ENCODE measurements at regions not wholly inside any gene's neighbourhood (a gene's known extent, or its start where the extent isn't known, plus 50 kb on each side); places are given as distances from the start of the nearest gene placed in this dataset.

DNA sequence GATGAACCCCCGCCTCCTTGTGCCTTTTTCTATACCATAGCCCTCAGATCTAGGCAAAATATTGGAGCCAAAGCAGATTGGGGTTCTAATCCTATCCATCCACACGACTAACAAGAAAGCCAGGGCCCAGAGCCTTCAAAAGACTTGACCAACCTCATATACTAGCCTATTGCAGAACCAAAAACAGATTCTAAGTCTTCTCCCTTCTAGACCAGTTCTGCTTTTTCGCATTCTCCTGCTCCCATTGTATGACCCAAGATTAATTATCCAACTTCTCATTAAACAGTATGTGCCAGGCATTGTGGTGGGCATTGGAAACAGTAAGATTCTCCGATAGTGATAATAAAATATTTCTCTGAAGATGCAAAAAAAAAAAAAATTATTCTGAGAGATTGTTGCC lies 113.7 kb upstream of the JARID2 start (continued):
- TF ChIP-seq, protein P1, sequence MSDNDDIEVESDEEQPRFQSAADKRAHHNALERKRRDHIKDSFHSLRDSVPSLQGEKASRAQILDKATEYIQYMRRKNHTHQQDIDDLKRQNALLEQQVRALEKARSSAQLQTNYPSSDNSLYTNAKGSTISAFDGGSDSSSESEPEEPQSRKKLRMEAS (CRISPR knock-in tag; IDR thresholded peaks at IDR 0.05) = no peak
- no peak for TF ChIP-seq ZNF232 (CRISPR knock-in tag; IDR thresholded peaks at IDR 0.05)
- TF ChIP-seq, protein P2, sequence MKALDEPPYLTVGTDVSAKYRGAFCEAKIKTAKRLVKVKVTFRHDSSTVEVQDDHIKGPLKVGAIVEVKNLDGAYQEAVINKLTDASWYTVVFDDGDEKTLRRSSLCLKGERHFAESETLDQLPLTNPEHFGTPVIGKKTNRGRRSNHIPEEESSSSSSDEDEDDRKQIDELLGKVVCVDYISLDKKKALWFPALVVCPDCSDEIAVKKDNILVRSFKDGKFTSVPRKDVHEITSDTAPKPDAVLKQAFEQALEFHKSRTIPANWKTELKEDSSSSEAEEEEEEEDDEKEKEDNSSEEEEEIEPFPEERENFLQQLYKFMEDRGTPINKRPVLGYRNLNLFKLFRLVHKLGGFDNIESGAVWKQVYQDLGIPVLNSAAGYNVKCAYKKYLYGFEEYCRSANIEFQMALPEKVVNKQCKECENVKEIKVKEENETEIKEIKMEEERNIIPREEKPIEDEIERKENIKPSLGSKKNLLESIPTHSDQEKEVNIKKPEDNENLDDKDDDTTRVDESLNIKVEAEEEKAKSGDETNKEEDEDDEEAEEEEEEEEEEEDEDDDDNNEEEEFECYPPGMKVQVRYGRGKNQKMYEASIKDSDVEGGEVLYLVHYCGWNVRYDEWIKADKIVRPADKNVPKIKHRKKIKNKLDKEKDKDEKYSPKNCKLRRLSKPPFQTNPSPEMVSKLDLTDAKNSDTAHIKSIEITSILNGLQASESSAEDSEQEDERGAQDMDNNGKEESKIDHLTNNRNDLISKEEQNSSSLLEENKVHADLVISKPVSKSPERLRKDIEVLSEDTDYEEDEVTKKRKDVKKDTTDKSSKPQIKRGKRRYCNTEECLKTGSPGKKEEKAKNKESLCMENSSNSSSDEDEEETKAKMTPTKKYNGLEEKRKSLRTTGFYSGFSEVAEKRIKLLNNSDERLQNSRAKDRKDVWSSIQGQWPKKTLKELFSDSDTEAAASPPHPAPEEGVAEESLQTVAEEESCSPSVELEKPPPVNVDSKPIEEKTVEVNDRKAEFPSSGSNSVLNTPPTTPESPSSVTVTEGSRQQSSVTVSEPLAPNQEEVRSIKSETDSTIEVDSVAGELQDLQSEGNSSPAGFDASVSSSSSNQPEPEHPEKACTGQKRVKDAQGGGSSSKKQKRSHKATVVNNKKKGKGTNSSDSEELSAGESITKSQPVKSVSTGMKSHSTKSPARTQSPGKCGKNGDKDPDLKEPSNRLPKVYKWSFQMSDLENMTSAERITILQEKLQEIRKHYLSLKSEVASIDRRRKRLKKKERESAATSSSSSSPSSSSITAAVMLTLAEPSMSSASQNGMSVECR (CRISPR knock-in tag; IDR thresholded peaks at IDR 0.05; ENCODE audit: borderline replicate concordance) = no peak
- TF ChIP-seq, protein P3, sequence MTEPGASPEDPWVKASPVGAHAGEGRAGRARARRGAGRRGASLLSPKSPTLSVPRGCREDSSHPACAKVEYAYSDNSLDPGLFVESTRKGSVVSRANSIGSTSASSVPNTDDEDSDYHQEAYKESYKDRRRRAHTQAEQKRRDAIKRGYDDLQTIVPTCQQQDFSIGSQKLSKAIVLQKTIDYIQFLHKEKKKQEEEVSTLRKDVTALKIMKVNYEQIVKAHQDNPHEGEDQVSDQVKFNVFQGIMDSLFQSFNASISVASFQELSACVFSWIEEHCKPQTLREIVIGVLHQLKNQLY (CRISPR knock-in tag; IDR thresholded peaks at IDR 0.05) = no peak

DNA sequence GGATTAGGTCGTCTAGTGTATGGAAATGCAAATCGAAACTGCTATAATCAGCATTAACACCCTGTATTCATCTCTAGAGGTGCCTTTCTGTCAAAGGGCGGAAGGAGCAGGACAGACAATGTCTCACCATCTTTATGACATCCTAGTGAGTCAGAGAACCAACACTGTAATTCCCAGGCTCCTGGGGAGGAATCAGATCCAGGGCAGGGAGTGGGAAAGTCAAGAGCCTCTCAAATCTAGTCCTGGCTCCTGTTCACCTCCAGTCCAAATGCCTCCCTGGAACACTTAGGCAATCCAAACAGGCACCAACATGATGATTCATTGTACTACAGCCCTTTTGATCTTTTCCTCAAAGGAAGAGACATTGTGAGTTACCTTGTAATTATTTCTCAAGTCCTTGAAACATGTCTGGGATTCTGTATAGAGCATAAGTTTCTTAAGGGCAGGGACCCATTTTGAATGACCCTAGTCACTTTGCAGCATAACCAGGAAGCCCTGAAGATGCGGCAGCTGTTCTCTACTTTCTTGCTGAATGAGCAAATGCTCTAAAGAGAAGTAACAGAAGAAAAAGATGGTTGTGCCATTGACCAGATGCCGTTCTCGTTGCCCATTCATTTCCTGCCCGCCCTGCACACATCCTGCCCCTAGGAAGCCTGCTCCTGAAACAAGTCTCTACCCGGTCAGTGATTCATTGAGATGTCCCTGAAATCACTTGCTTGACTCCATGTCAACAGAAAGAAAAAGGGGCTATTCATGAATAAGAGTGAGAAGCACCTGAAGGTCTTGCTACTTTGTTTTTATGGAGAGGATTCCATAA lies 112.8 kb upstream of the JARID2 start:
- TF ChIP-seq, protein P4, sequence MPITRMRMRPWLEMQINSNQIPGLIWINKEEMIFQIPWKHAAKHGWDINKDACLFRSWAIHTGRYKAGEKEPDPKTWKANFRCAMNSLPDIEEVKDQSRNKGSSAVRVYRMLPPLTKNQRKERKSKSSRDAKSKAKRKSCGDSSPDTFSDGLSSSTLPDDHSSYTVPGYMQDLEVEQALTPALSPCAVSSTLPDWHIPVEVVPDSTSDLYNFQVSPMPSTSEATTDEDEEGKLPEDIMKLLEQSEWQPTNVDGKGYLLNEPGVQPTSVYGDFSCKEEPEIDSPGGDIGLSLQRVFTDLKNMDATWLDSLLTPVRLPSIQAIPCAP (CRISPR knock-in tag; IDR thresholded peaks at IDR 0.05) = no peak
- TF ChIP-seq SP1 (CRISPR knock-in tag; conservative IDR thresholded peaks at IDR 0.05) (no peak), TEAD1 (CRISPR knock-in tag; IDR thresholded peaks at IDR 0.05) (no peak), HMGA2 (CRISPR knock-in tag; IDR thresholded peaks at IDR 0.05) (no peak), ZNF416 (CRISPR knock-in tag; IDR thresholded peaks at IDR 0.05) (no peak)
- Mint-ChIP-seq H3K36me3 (no peaks in the 10 kb centered on the region), H3K4me3 (no peak overlapping the region), H3K27me3 (ENCODE audit: low read depth) (no peaks in the 10 kb centered on the region; the same call in 1 of the 2 replicates), H3K9me3 (no peaks in the 10 kb centered on the region), H3K27ac (no peak overlapping the region), H3K4me1 (peaks cover 51% of the 10 kb centered on the region)
- ATAC-seq = no peak
- ChIA-PET POLR2A (no interaction called here), CTCF (no interaction called here)
- no peak for DNase-seq (ENCODE audit: low spot score)

DNA sequence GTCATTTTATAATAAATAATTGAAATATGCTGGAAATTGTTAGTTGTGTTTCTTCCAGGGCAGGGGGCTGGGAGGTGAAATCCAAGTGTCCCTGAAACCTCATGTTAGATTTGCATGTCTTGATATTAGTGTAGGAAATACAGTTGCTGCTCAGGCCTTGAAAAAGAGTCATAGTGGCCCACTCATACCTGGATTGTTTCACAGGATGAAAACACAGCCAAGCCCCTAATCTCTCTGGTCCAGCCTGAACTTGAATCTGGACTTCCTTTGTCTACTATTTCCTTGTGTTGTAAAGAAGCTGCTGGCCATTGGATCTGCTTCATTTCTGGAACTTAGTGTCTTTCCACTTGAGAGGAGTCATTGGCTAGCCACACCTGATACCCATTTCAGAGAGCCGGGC lies 108.8 kb upstream of the JARID2 start:
- POLR2A ChIA-PET = interaction anchor here (0.6 kb wide), 1 partner anchor 48 kb away, joined by 3 read pairs; no protein-coding TSS in a partner anchor
- no peak for ATAC-seq
- TF ChIP-seq, protein P5, sequence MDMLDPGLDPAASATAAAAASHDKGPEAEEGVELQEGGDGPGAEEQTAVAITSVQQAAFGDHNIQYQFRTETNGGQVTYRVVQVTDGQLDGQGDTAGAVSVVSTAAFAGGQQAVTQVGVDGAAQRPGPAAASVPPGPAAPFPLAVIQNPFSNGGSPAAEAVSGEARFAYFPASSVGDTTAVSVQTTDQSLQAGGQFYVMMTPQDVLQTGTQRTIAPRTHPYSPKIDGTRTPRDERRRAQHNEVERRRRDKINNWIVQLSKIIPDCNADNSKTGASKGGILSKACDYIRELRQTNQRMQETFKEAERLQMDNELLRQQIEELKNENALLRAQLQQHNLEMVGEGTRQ (CRISPR knock-in tag; IDR thresholded peaks at IDR 0.05) = no peak
- no peak for TF ChIP-seq NFYB (CRISPR knock-in tag; conservative IDR thresholded peaks at IDR 0.05; ENCODE audit: low read depth)
- TF ChIP-seq, protein P6, sequence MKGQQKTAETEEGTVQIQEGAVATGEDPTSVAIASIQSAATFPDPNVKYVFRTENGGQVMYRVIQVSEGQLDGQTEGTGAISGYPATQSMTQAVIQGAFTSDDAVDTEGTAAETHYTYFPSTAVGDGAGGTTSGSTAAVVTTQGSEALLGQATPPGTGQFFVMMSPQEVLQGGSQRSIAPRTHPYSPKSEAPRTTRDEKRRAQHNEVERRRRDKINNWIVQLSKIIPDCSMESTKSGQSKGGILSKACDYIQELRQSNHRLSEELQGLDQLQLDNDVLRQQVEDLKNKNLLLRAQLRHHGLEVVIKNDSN (CRISPR knock-in tag; IDR thresholded peaks at IDR 0.05) = no peak
- TF ChIP-seq SP1 (CRISPR knock-in tag; conservative IDR thresholded peaks at IDR 0.05) = no peak
- TF ChIP-seq HMGA2 (CRISPR knock-in tag; IDR thresholded peaks at IDR 0.05) = no peak
- TF ChIP-seq TEAD1 (CRISPR knock-in tag; IDR thresholded peaks at IDR 0.05) = no peak
- TF ChIP-seq RORB (CRISPR knock-in tag; IDR thresholded peaks at IDR 0.05) = no peak
- TF ChIP-seq, protein P7, sequence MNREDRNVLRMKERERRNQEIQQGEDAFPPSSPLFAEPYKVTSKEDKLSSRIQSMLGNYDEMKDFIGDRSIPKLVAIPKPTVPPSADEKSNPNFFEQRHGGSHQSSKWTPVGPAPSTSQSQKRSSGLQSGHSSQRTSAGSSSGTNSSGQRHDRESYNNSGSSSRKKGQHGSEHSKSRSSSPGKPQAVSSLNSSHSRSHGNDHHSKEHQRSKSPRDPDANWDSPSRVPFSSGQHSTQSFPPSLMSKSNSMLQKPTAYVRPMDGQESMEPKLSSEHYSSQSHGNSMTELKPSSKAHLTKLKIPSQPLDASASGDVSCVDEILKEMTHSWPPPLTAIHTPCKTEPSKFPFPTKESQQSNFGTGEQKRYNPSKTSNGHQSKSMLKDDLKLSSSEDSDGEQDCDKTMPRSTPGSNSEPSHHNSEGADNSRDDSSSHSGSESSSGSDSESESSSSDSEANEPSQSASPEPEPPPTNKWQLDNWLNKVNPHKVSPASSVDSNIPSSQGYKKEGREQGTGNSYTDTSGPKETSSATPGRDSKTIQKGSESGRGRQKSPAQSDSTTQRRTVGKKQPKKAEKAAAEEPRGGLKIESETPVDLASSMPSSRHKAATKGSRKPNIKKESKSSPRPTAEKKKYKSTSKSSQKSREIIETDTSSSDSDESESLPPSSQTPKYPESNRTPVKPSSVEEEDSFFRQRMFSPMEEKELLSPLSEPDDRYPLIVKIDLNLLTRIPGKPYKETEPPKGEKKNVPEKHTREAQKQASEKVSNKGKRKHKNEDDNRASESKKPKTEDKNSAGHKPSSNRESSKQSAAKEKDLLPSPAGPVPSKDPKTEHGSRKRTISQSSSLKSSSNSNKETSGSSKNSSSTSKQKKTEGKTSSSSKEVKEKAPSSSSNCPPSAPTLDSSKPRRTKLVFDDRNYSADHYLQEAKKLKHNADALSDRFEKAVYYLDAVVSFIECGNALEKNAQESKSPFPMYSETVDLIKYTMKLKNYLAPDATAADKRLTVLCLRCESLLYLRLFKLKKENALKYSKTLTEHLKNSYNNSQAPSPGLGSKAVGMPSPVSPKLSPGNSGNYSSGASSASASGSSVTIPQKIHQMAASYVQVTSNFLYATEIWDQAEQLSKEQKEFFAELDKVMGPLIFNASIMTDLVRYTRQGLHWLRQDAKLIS (CRISPR knock-in tag; IDR thresholded peaks at IDR 0.05; ENCODE audit: borderline replicate concordance) = no peak
- no peak for TF ChIP-seq ZNF121 (CRISPR knock-in tag; IDR thresholded peaks at IDR 0.05)
- no peak for TF ChIP-seq ZNF671 (CRISPR knock-in tag; IDR thresholded peaks at IDR 0.05)
- TF ChIP-seq, protein P8, sequence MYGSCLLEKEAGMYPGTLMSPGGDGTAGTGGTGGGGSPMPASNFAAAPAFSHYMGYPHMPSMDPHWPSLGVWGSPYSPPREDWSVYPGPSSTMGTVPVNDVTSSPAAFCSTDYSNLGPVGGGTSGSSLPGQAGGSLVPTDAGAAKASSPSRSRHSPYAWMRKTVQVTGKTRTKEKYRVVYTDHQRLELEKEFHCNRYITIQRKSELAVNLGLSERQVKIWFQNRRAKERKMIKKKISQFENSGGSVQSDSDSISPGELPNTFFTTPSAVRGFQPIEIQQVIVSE (CRISPR knock-in tag; IDR thresholded peaks at IDR 0.05; ENCODE audit: borderline replicate concordance) = no peak
- TF ChIP-seq, protein P3 (CRISPR knock-in tag; IDR thresholded peaks at IDR 0.05) = no peak

More for the DNA sequence above, 108.8 kb upstream of the JARID2 start:
- Mint-ChIP-seq H3K4me3 (no peak overlapping the region), H3K4me1 (peaks cover 34% of the 10 kb centered on the region), H3K27me3 (ENCODE audit: low read depth) (no peaks in the 10 kb centered on the region; the same call in 1 of the 2 replicates), H3K9me3 (peaks cover 4% of the 10 kb centered on the region; the same call in 1 of the 2 replicates), H3K36me3 (no peaks in the 10 kb centered on the region), H3K27ac (0 out of 2 replicates have a peak overlapping the region, but pooled peaks have one; percentile 16)
- no peak for DNase-seq (ENCODE audit: low spot score)
- CTCF ChIA-PET = no interaction called here
